ENCODE measurements at regions not wholly inside any gene's neighbourhood (a gene's known extent, or its start where the extent isn't known, plus 50 kb on each side); places are given as distances from the start of the nearest gene placed in this dataset.

- no peaks in the 10 kb centered on the region for H3K4me1 Mint-ChIP-seq
- H3K27me3 ChIP-seq (ENCODE audit: control insufficient read depth, insufficient read depth, low read length), result no peaks in the 10 kb centered on the region
- no peaks in the 10 kb centered on the region for H3K9me3 Mint-ChIP-seq
- no peaks in the 10 kb centered on the region for H3K9me3 ChIP-seq (ENCODE audit: control insufficient read depth, insufficient read depth, low read length)
- DNase-seq (no peak), ATAC-seq (no peak)
- intact Hi-C loops (cut with micrococcal nuclease), result no loop called here
- no peak overlapping the region for H3K27ac Mint-ChIP-seq
- no peaks in the 10 kb centered on the region for H3K36me3 Mint-ChIP-seq
- no peaks in the 10 kb centered on the region for H3K36me3 ChIP-seq (ENCODE audit: control insufficient read depth, insufficient read depth, low read length)
- H3K4me3 Mint-ChIP-seq, result no peak overlapping the region
- no peak for TF ChIP-seq CTCF (IDR thresholded peaks at IDR 0.05)
- peaks cover 5 to 18% of the 10 kb centered on the region in 2 donors for H3K27me3 Mint-ChIP-seq (ENCODE audit: low read depth in 2 of 2)
- no peak overlapping the region for H3K27ac ChIP-seq (ENCODE audit: low read length)
- no peak overlapping the region for H3K4me3 ChIP-seq (ENCODE audit: low read length)
- H3K4me1 ChIP-seq (ENCODE audit: control insufficient read depth, insufficient read depth, low read length), result no peaks in the 10 kb centered on the region
- WGBS (ENCODE audit: insufficient coverage), result 100% methylated on average over 2 of the region's 2 CpGs
Observed at GRCh38 chr21:37984416-37984815, 68.2 kb upstream of the KCNJ6 start.

- Histone ChIP-seq H3K4me1 (ENCODE audit: control insufficient read depth, insufficient read depth, low read length) (no peaks in the 10 kb centered on the region), H3K27me3 (ENCODE audit: control insufficient read depth, insufficient read depth, low read length) (no peaks in the 10 kb centered on the region), H3K9me3 (ENCODE audit: control insufficient read depth, insufficient read depth, low read length) (no peaks in the 10 kb centered on the region), H3K27ac (ENCODE audit: low read length) (no peak overlapping the region), H3K4me3 (ENCODE audit: low read length) (no peak overlapping the region), H3K36me3 (ENCODE audit: control insufficient read depth, insufficient read depth, low read length) (no peaks in the 10 kb centered on the region)
- intact Hi-C loops (cut with micrococcal nuclease), result no loop called here
- Mint-ChIP-seq H3K36me3 (no peaks in the 10 kb centered on the region), H3K27ac (no peak overlapping the region), H3K27me3 (ENCODE audit: low read depth in 2 of 2) (peaks cover 11 to 18% of the 10 kb centered on the region in 2 donors), H3K4me3 (no peak overlapping the region), H3K4me1 (no peaks in the 10 kb centered on the region), H3K9me3 (no peaks in the 10 kb centered on the region)
- no peak for ATAC-seq
- WGBS (ENCODE audit: insufficient coverage), result 90% methylated on average over 3 of the region's 3 CpGs
- no peak for TF ChIP-seq CTCF (IDR thresholded peaks at IDR 0.05)
- no peak for DNase-seq
Observed at GRCh38 chr21:37986000-37986399, 69.7 kb upstream of the KCNJ6 start.

GRCh38 chr21:37986751-37987399, 70.6 kb upstream of the KCNJ6 start:
- H3K4me1 Mint-ChIP-seq, result no peaks in the 10 kb centered on the region
- DNase-seq, result no peak
- intact Hi-C loops (cut with micrococcal nuclease), result no loop called here
- no peaks in the 10 kb centered on the region for H3K36me3 Mint-ChIP-seq
- H3K27me3 ChIP-seq (ENCODE audit: control insufficient read depth, insufficient read depth, low read length), result no peaks in the 10 kb centered on the region
- no peak overlapping the region for H3K4me3 Mint-ChIP-seq
- no peak for ATAC-seq
- H3K27ac Mint-ChIP-seq, result no peak overlapping the region
- no peak overlapping the region for H3K27ac ChIP-seq (ENCODE audit: low read length)
- H3K36me3 ChIP-seq (ENCODE audit: control insufficient read depth, insufficient read depth, low read length), result no peaks in the 10 kb centered on the region
- no peaks in the 10 kb centered on the region for H3K9me3 Mint-ChIP-seq
- no peaks in the 10 kb centered on the region for H3K4me1 ChIP-seq (ENCODE audit: control insufficient read depth, insufficient read depth, low read length)
- WGBS (ENCODE audit: insufficient coverage), result 65% methylated on average over 5 of the region's 5 CpGs
- no peaks in the 10 kb centered on the region for H3K9me3 ChIP-seq (ENCODE audit: control insufficient read depth, insufficient read depth, low read length)
- no peak overlapping the region for H3K4me3 ChIP-seq (ENCODE audit: low read length)
- TF ChIP-seq CTCF (IDR thresholded peaks at IDR 0.05), result no peak
- peaks cover 13 to 18% of the 10 kb centered on the region in 2 donors for H3K27me3 Mint-ChIP-seq (ENCODE audit: low read depth in 2 of 2)

- no peaks in the 10 kb centered on the region for H3K36me3 Mint-ChIP-seq
- H3K4me3 Mint-ChIP-seq, result no peak overlapping the region
- no peak for ATAC-seq
- WGBS (ENCODE audit: insufficient coverage), result 93% methylated on average over 5 of the region's 5 CpGs
- intact Hi-C loops (cut with micrococcal nuclease), result no loop called here
- H3K27me3 Mint-ChIP-seq (ENCODE audit: low read depth in 2 of 2), result peaks cover 17 to 18% of the 10 kb centered on the region in 2 donors
- no peaks in the 10 kb centered on the region for H3K27me3 ChIP-seq (ENCODE audit: control insufficient read depth, insufficient read depth, low read length)
- H3K27ac ChIP-seq (ENCODE audit: low read length), result no peak overlapping the region
- H3K4me1 ChIP-seq (ENCODE audit: control insufficient read depth, insufficient read depth, low read length), result no peaks in the 10 kb centered on the region
- no peak for DNase-seq
- no peaks in the 10 kb centered on the region for H3K9me3 ChIP-seq (ENCODE audit: control insufficient read depth, insufficient read depth, low read length)
- no peaks in the 10 kb centered on the region for H3K9me3 Mint-ChIP-seq
- no peak for TF ChIP-seq CTCF (IDR thresholded peaks at IDR 0.05)
- H3K36me3 ChIP-seq (ENCODE audit: control insufficient read depth, insufficient read depth, low read length), result no peaks in the 10 kb centered on the region
- H3K4me3 ChIP-seq (ENCODE audit: low read length), result no peak overlapping the region
- H3K27ac Mint-ChIP-seq, result no peak overlapping the region
- H3K4me1 Mint-ChIP-seq, result no peaks in the 10 kb centered on the region
Observed at GRCh38 chr21:37987668-37988067, 71.4 kb upstream of the KCNJ6 start.

Data from natural killer cell (primary cell).